HepG2 (cell line): ENCODE measurements at regions not wholly inside any gene's neighbourhood (a gene's known extent, or its start where the extent isn't known, plus 50 kb on each side); places are given as distances from the start of the nearest gene placed in this dataset.

Experiments used
- ATAC-seq: fragments of 200-7000 bp; cut with Tn5 transposase; 3 replicates; pipeline ENCODE4 v1.9.1; 2020; ENCODE audit warnings: mild to moderate bottlenecking, moderate library complexity
- BruUV-seq: library from RNA; stranded (reverse); fragments of 400-500 nt; replicated peaks from 2 replicates; lab custom pipeline; 2021; lab: Mats Ljungman, UMichigan
- CTCF ChIA-PET: fragments of 300-600 bp; formaldehyde crosslinking; extraction: SDS; loops from one replicate; lab custom pipeline; 2021; ENCODE audit warnings: low total read pairs, inconsistent platforms, low intra/inter-chr PET ratio; lab: Yijun Ruan, JAX
- POLR2A ChIA-PET: fragments of 350-600 bp; sonication (Branson Sonifier 250); formaldehyde crosslinking; loops from one replicate; lab custom pipeline; 2020; ENCODE audit warnings: antibody characterized with exemption, inconsistent platforms; lab: Yijun Ruan, JAX
- DNase-seq: peaks from one replicate; pipeline ENCODE4 v3.0.0-alpha.2; 2015; ENCODE audit warnings: low spot score
- FAIRE-seq: peaks from 3 replicates; lab custom pipeline; 2011; peaks lifted over from hg19 to GRCh38; lab: Jason Lieb, UNC
- H2AFZ ChIP-seq: one replicate; pipeline ENCODE4 v1.6.1; 2011; ENCODE audit warnings: low read length, inconsistent platforms
- H3K27ac ChIP-seq: fragments of 300-600 bp; 3 replicates; pipeline ENCODE4 v1.8.0; 2011; ENCODE audit warnings: mixed run types, mild to moderate bottlenecking, mixed read lengths, low read length, inconsistent platforms; ENCODE audit not compliant: insufficient read depth; ENCODE audit errors: extremely low read length
- H3K27me3 ChIP-seq, 2 experiments: fragments of 200-600 bp in 1 of 2; 2 replicates in 1 of 2; 3 replicates in 1 of 2; pipeline versions ENCODE4 v1.6.0 to v1.8.0; 2011; ENCODE audit warnings: low read length in 2 of 2, mild to moderate bottlenecking in 2 of 2, moderate library complexity in 2 of 2, inconsistent platforms in 1 of 2; ENCODE audit not compliant: insufficient read depth in 2 of 2, control insufficient read depth in 1 of 2
- H3K36me3 ChIP-seq, 2 experiments: fragments of 200-600 bp in 1 of 2; replicated peaks in 1 of 2; 2 replicates in 1 of 2; 3 replicates in 1 of 2; pipeline versions ENCODE4 v1.5.1 to v1.8.0; 2011; ENCODE audit warnings: low read length in 2 of 2, inconsistent platforms in 1 of 2; ENCODE audit not compliant: insufficient read depth in 2 of 2, control insufficient read depth in 1 of 2
- H3K4me1 ChIP-seq: 2 replicates; pipeline ENCODE4 v1.5.1; 2012; ENCODE audit warnings: low read length, inconsistent platforms; ENCODE audit not compliant: insufficient read depth
- H3K4me2 ChIP-seq: 2 replicates; pipeline ENCODE4 v1.6.0; 2011; ENCODE audit warnings: low read depth, low read length, inconsistent platforms
- H3K4me3 ChIP-seq, 3 experiments: fragments of 200-600 bp in 1 of 3; sonication (generic), shearing (Covaris generic) in 1 of 3; replicated peaks in 1 of 3; 2 replicates each; pipeline ENCODE4 v1.5.1; 2011 to 2016; ENCODE audit warnings: low read length in 3 of 3, inconsistent platforms in 2 of 3, low read depth in 2 of 3, mild to moderate bottlenecking in 2 of 3, control low read depth in 1 of 3, mixed read lengths in 1 of 3; ENCODE audit not compliant: insufficient read depth in 1 of 3
- H3K79me2 ChIP-seq: one replicate; pipeline ENCODE4 v1.6.1; 2011; ENCODE audit warnings: low read length, inconsistent platforms; ENCODE audit not compliant: insufficient read depth
- H3K9ac ChIP-seq: 2 replicates; pipeline ENCODE4 v1.6.0; 2011; ENCODE audit warnings: mild to moderate bottlenecking, low read depth, low read length, inconsistent platforms; ENCODE audit not compliant: insufficient read depth
- H3K9me3 ChIP-seq: 2 replicates; pipeline ENCODE4 v1.5.1; 2012; ENCODE audit warnings: mild to moderate bottlenecking, low read length
- H4K20me1 ChIP-seq: 2 replicates; pipeline ENCODE4 v1.6.0; 2011; ENCODE audit warnings: inconsistent platforms, mild to moderate bottlenecking, low read length, moderate library complexity; ENCODE audit not compliant: insufficient read depth
- BCL6 ChIP-seq: IDR thresholded peaks from 2 replicates; pipeline ENCODE4 v1.6.1; 2016; ENCODE audit warnings: missing genetic modification reagents, missing compliant biosample characterization
- BRF2 ChIP-seq: sonication (generic); formaldehyde crosslinking; IDR thresholded peaks from 2 replicates; pipeline ENCODE4 v1.8.1; 2022; ENCODE audit warnings: mild to moderate bottlenecking, missing genetic modification reagents
- DRAP1 ChIP-seq: IDR thresholded peaks from 2 replicates; pipeline ENCODE4 v1.6.1; 2016; ENCODE audit warnings: missing genetic modification reagents, missing compliant biosample characterization
- EP300 ChIP-seq, 3 experiments: sonication (generic) in 1 of 3; formaldehyde crosslinking in 1 of 3; IDR thresholded peaks; 2 replicates each; pipeline versions ENCODE4 v1.5.1 to v1.6.1; 2011 to 2020; ENCODE audit warnings: low read depth in 2 of 3, low read length in 2 of 3, borderline replicate concordance in 1 of 3, improper control_type of control experiment in 1 of 3, mild to moderate bottlenecking in 1 of 3, missing genetic modification reagents in 1 of 3, moderate library complexity in 1 of 3
- FOXA1 ChIP-seq, 2 experiments: fragments of 450-650 bp in 1 of 2; sonication (generic) in 1 of 2; formaldehyde crosslinking in 1 of 2; IDR thresholded peaks; 2 replicates each; pipeline versions ENCODE4 v1.4.0 to v1.6.1; 2016 to 2020; ENCODE audit warnings: missing genetic modification reagents in 1 of 2
- FOXA3 ChIP-seq: IDR thresholded peaks from 2 replicates; pipeline ENCODE4 v1.6.1; 2016; ENCODE audit warnings: missing genetic modification reagents, missing compliant biosample characterization
- GABPA ChIP-seq, 2 experiments: IDR thresholded peaks; 2 replicates each; pipeline ENCODE4 v1.6.1; 2011 to 2016; ENCODE audit warnings: low read depth in 2 of 2, low read length in 1 of 2, missing biosample characterization in 1 of 2, missing genetic modification characterization in 1 of 2
- NR2F2 ChIP-seq: IDR thresholded peaks from 2 replicates; pipeline ENCODE4 v1.6.1; 2012; ENCODE audit warnings: low read depth, inconsistent platforms, borderline replicate concordance
- SRSF9 ChIP-seq: fragments of 200-400 bp; formaldehyde crosslinking; IDR thresholded peaks from 2 replicates; pipeline ENCODE4 v1.6.1; 2018; ENCODE audit warnings: borderline replicate concordance, mild to moderate bottlenecking, low read depth, low read length; ENCODE audit not compliant: insufficient read depth, poor library complexity, severe bottlenecking
- ZBTB38 ChIP-seq: sonication (generic); formaldehyde crosslinking; IDR thresholded peaks from 2 replicates; pipeline ENCODE4 v1.5.1; 2020; ENCODE audit warnings: mild to moderate bottlenecking, missing genetic modification reagents
- ZNF576 ChIP-seq: sonication (generic); formaldehyde crosslinking; IDR thresholded peaks from 2 replicates; pipeline ENCODE4 v1.4.0; 2020; ENCODE audit warnings: mild to moderate bottlenecking, missing genetic modification reagents
- ZSCAN22 ChIP-seq: sonication (generic); formaldehyde crosslinking; IDR thresholded peaks from 2 replicates; pipeline ENCODE4 v1.4.0; 2020; ENCODE audit warnings: mild to moderate bottlenecking, missing genetic modification reagents
- WGBS: methylation state at CpG from one replicate; pipeline ENCODE4 v1.1.6; 2017; ENCODE audit warnings: low lambda C conversion rate; 5-methylcytosine and 5-hydroxymethylcytosine counted together
- in situ Hi-C: cut with HindIII; loops from 2 replicates; pipeline ENCODE4 v1.10.0; 2017; ENCODE audit warnings: low pct_unique_long_range_greater_than_20kb; ENCODE audit not compliant: extremely low pct_ligation_motif_present
- intact Hi-C: fragments of 100-400 bp; cut with micrococcal nuclease; formaldehyde crosslinking; loops from one replicate; pipeline ENCODE4 v1.10.0; 2022; ENCODE audit not compliant: unreplicated experiment
- TF ChIP-seq, protein P1 (sequence below): sonication (generic); formaldehyde crosslinking; IDR thresholded peaks from 2 replicates; pipeline ENCODE4 v1.5.1; 2020; ENCODE audit warnings: mild to moderate bottlenecking, missing genetic modification reagents, borderline replicate concordance
- TF ChIP-seq, protein P2 (sequence below): sonication (generic); formaldehyde crosslinking; IDR thresholded peaks from 2 replicates; pipeline ENCODE4 v1.4.0; 2020; ENCODE audit warnings: mild to moderate bottlenecking, missing genetic modification reagents

DNA sequence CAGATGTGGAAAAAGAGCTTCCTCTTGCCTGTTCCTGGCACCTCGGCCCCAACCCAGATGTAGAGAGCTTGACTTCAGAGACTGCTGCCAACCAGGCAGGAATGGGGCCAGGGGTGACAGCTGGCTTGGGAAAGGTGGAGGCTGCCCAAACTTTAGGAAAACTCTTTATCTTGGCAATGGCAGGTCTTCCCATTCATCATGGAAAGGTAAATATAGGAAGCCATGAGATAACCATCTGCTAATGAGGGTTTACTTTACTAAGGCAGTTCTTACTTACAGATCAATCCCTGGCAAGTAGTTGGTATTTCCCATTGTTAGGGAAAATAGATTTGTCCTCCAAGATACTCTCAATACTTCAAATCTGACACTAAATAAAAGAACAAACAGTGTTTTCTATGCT is 143.1 kb upstream of the NUDT4 start:
- no peak overlapping the region for H3K27ac ChIP-seq
- DNase-seq, result no peak
- no peak overlapping the region for H3K9ac ChIP-seq
- H3K79me2 ChIP-seq, result no peaks in the 10 kb centered on the region
- FAIRE-seq, result no peak
- H2AFZ ChIP-seq, result no peak overlapping the region
- ChIA-PET POLR2A (no interaction called here), CTCF (no interaction called here)
- ATAC-seq, result no peak
- TF ChIP-seq, protein P1, sequence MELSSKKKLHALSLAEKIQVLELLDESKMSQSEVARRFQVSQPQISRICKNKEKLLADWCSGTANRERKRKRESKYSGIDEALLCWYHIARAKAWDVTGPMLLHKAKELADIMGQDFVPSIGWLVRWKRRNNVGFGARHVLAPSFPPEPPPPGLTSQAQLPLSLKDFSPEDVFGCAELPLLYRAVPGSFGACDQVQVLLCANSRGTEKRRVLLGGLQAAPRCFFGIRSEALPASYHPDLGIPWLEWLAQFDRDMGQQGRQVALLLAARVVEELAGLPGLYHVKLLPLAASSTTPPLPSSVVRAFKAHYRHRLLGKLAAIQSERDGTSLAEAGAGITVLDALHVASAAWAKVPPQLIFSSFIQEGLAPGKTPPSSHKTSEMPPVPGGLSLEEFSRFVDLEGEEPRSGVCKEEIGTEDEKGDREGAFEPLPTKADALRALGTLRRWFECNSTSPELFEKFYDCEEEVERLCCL (CRISPR knock-in tag), result no peak
- TF ChIP-seq FOXA1 (IDR thresholded peaks at IDR 0.05) (no peak), FOXA1 (CRISPR knock-in tag; IDR thresholded peaks at IDR 0.05) (0 out of 2 replicates have a peak, but pooled peaks have one; percentile 12), FOXA3 (CRISPR knock-in tag) (0 out of 2 replicates have a peak, but pooled peaks have one; percentile 10)
- H3K4me2 ChIP-seq, result no peak overlapping the region
- peaks cover 28% of the 10 kb centered on the region for H3K4me1 ChIP-seq
- H3K36me3 ChIP-seq, result no peaks in the 10 kb centered on the region
- H3K4me3 ChIP-seq, result no peak overlapping the region
- no peaks in the 10 kb centered on the region for H4K20me1 ChIP-seq
- intact Hi-C loops (no loop called here), in situ Hi-C loops (no loop called here)
- peaks cover 11% of the 10 kb centered on the region for H3K9me3 ChIP-seq
- no peaks in the 10 kb centered on the region; a peak in 1 of 5 replicates for H3K27me3 ChIP-seq
- no TSS peak for BruUV-seq
- WGBS, result 25% methylated on average over 1 of the region's 1 CpG

DNA sequence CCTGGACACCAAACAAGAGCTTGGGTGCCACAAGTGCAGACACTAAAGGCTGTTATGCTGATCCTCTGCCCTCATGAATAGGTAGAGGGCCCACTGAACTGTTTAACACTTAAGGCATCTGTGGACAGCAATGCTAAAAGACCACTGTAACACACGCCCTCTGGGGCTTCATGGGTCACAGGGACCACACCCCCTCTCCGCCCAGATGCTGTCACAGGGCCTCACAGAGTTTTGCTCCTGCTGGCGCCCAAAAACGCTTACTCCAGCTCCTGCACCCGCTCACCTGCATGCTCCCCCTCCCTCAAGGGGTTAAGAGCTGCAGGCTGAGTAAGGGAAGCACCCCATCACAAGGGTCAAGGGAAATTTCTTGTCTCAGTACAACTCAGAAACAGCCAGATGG is 141.8 kb upstream of the NUDT4 start:
- ChIA-PET CTCF (no interaction called here), POLR2A (no interaction called here)
- in situ Hi-C loops, result no loop called here
- H3K27ac ChIP-seq, result no peak overlapping the region
- intact Hi-C loops, result no loop called here
- no peak overlapping the region for H2AFZ ChIP-seq
- no peaks in the 10 kb centered on the region for H3K36me3 ChIP-seq
- 68% methylated on average over 4 of the region's 5 CpGs for WGBS
- H3K27me3 ChIP-seq, result no peaks in the 10 kb centered on the region; a peak in 1 of 5 replicates
- no peak overlapping the region for H3K9ac ChIP-seq
- no peaks in the 10 kb centered on the region for H4K20me1 ChIP-seq
- H3K4me3 ChIP-seq, result no peak overlapping the region
- DNase-seq (no peak), FAIRE-seq (no peak), ATAC-seq (no peak)
- peaks cover 16% of the 10 kb centered on the region for H3K9me3 ChIP-seq
- peak overlapping the region; percentile 30; the same call in 1 of the 2 replicates for H3K4me2 ChIP-seq
- BruUV-seq, result no TSS peak
- no peaks in the 10 kb centered on the region for H3K79me2 ChIP-seq
- peaks cover 28% of the 10 kb centered on the region for H3K4me1 ChIP-seq
- TF ChIP-seq BRF2, result no peak
- no peak for TF ChIP-seq ZSCAN22 (CRISPR knock-in tag)
- TF ChIP-seq NR2F2, result no peak
- no peak for TF ChIP-seq DRAP1 (CRISPR knock-in tag)
- no peak for TF ChIP-seq SRSF9
- TF ChIP-seq ZBTB38, result no peak
- TF ChIP-seq EP300 (IDR thresholded peaks at IDR 0.05; ENCODE audit: low read depth in 2 of 2, low read length in 2 of 2), result no peak
- TF ChIP-seq EP300 (CRISPR knock-in tag; IDR thresholded peaks at IDR 0.05; ENCODE audit: borderline replicate concordance), result no peak
- TF ChIP-seq GABPA (IDR thresholded peaks at IDR 0.05; ENCODE audit: low read depth, low read length), result no peak
- no peak for TF ChIP-seq GABPA (CRISPR knock-in tag; IDR thresholded peaks at IDR 0.05; ENCODE audit: low read depth)
- no peak for TF ChIP-seq ZNF576 (CRISPR knock-in tag)
- TF ChIP-seq, protein P2, sequence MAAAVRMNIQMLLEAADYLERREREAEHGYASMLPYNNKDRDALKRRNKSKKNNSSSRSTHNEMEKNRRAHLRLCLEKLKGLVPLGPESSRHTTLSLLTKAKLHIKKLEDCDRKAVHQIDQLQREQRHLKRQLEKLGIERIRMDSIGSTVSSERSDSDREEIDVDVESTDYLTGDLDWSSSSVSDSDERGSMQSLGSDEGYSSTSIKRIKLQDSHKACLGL (CRISPR knock-in tag), result no peak
- TF ChIP-seq BCL6, result no peak
